Tibial nerve (tissue), 3 donors: ENCODE measurements at regions not wholly inside any gene's neighbourhood (a gene's known extent, or its start where the extent isn't known, plus 50 kb on each side); places are given as distances from the start of the nearest gene placed in this dataset.
"Not testable (repeated sequence)": the region's sequence is repeated elsewhere in the genome, so short reads cannot be mapped to it uniquely, and the experiment has no call there.

Experiments used
- CTCF ChIP-seq, 5 experiments: fragments of 200-600 bp in 3 of 5; fragments of 450-650 bp in 2 of 5; sonication (generic) in 3 of 5; IDR thresholded peaks; one replicate each; pipeline ENCODE4 v1.5.1; 2016 to 2019; ENCODE audit warnings: antibody characterized with exemption in 5 of 5, mild to moderate bottlenecking in 3 of 5, moderate library complexity in 2 of 5
- POLR2A ChIP-seq, 2 donors: fragments of 450-650 bp; IDR thresholded peaks; one replicate each; pipeline ENCODE4 v1.6.1; 2017; ENCODE audit warnings: antibody characterized with exemption in 2 of 2, mild to moderate bottlenecking in 2 of 2, moderate library complexity in 2 of 2

- TF ChIP-seq POLR2A, CTCF (IDR thresholded peaks at IDR 0.05): not testable (repeated sequence)
Measured at GRCh38 chr2:192507836-192508450, 313.2 kb upstream of the TMEFF2 start.
